ENCODE measurements at regions not wholly inside any gene's neighbourhood (a gene's known extent, or its start where the extent isn't known, plus 50 kb on each side); places are given as distances from the start of the nearest gene placed in this dataset.

DNA sequence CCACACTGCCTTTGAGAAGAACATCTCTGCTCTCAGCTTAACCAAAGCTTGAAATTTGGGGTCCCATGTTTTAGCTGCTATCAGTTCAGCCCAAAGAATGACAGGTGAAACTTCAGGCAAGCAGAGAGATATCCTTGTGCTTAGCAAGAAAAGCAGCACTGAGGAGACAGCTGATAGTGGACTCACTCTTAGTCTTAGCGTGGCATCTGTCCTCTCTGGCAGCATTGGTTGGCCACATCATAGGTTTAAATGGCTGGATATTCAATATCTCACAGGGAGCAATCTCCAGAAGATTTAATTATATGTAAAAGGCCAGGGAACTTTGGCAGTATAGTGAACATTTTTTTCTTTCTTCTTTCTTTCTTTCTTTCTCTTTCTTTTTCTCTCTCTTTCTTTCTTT, 131.1 kb upstream of the SGK1 start:
- intact Hi-C loops (cut with DNase I) = no loop called here
- 92 to 100% methylated on average over 1 of the region's 1 CpG for WGBS, 2 donors

GRCh38 chr6:134447883-134448387, 130.0 kb upstream of the SGK1 start:
- DNase-seq = no peak
- TF ChIP-seq, protein P1, sequence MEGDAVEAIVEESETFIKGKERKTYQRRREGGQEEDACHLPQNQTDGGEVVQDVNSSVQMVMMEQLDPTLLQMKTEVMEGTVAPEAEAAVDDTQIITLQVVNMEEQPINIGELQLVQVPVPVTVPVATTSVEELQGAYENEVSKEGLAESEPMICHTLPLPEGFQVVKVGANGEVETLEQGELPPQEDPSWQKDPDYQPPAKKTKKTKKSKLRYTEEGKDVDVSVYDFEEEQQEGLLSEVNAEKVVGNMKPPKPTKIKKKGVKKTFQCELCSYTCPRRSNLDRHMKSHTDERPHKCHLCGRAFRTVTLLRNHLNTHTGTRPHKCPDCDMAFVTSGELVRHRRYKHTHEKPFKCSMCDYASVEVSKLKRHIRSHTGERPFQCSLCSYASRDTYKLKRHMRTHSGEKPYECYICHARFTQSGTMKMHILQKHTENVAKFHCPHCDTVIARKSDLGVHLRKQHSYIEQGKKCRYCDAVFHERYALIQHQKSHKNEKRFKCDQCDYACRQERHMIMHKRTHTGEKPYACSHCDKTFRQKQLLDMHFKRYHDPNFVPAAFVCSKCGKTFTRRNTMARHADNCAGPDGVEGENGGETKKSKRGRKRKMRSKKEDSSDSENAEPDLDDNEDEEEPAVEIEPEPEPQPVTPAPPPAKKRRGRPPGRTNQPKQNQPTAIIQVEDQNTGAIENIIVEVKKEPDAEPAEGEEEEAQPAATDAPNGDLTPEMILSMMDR (IDR thresholded peaks at IDR 0.05) = no peak
- TF ChIP-seq POLR2A (IDR thresholded peaks at IDR 0.05) = no peak
- Histone ChIP-seq H3K4me3 (replicated peaks in 1 of 3) (no peak overlapping the region), H3K36me3 (no peaks in the 10 kb centered on the region), H3K9me3 (no peaks in the 10 kb centered on the region), H3K4me1 (peaks cover 14 to 18% of the 10 kb centered on the region in 2 donors), H3K27ac (peak overlapping the region in 2 of 3 donors; percentile 35 to 61), H3K27me3 (no peaks in the 10 kb centered on the region)
- intact Hi-C loops (cut with DNase I) = no loop called here
- 65 to 72% methylated on average over 3 of the region's 3 CpGs for WGBS, 2 donors

More for the DNA sequence above, 131.1 kb upstream of the SGK1 start:
- no peaks in the 10 kb centered on the region for H3K27me3 ChIP-seq
- no peaks in the 10 kb centered on the region for H3K9me3 ChIP-seq
- no peaks in the 10 kb centered on the region for H3K36me3 ChIP-seq
- H3K4me3 ChIP-seq (replicated peaks in 1 of 3) = no peak overlapping the region
- H3K27ac ChIP-seq = no peak overlapping the region
- TF ChIP-seq, protein P1 (IDR thresholded peaks at IDR 0.05) = no peak
- TF ChIP-seq POLR2A (IDR thresholded peaks at IDR 0.05) = no peak
- DNase-seq = no peak
- H3K4me1 ChIP-seq = peaks cover 17 to 18% of the 10 kb centered on the region in 2 donors

DNA sequence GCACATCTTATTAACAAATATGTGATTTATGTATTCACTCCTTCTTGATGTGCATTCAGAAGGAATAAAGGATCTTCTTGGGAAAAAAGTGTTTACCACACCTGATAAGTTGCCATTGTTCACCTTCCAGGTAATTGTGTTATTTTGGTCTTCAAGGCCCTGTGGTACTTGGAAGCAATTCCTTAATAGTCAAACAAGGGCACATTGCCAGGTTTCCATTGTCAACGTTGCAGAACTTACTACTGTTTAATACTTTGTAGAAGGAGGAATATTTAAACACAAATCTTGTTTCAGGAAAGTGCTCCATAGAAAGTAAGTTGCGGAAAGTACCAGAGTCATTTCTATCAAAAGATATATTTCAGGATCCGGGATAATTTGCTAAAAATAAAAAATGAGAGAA, 129.5 kb upstream of the SGK1 start:
- Histone ChIP-seq H3K27ac (peak overlapping the region; percentile 31 to 61 (median 35)), H3K27me3 (no peaks in the 10 kb centered on the region), H3K36me3 (no peaks in the 10 kb centered on the region), H3K9me3 (no peaks in the 10 kb centered on the region), H3K4me1 (peaks cover 14 to 18% of the 10 kb centered on the region in 2 donors), H3K4me3 (replicated peaks in 1 of 3) (no peak overlapping the region)
- intact Hi-C loops (cut with DNase I) = no loop called here
- 43 to 52% methylated on average over 3 of the region's 3 CpGs for WGBS, 2 donors
- peak; percentile 48 to 55 for DNase-seq
- TF ChIP-seq, protein P1 (IDR thresholded peaks at IDR 0.05) = no peak
- no peak for TF ChIP-seq POLR2A (IDR thresholded peaks at IDR 0.05)

DNA sequence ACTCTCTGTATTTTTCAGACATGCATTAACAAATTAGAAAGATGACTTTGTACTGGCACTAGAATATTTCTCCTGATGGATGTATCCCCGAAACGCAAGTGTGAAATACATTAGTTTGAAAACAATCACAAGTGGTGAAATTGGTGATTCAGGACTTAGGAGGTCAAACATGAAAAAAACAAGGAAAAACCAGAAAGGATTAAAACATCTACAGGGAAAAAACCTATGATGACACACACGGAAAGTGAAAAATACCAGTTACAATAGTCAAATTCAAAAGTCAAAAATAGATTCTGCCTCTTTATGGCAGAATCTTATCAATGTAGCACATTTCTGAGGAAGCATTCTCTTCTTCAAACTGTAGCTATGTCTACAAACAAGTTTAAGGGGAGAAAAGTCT, 129.0 kb upstream of the SGK1 start:
- Histone ChIP-seq H3K4me1 (peaks cover 14 to 18% of the 10 kb centered on the region in 2 donors), H3K9me3 (no peaks in the 10 kb centered on the region), H3K27ac (peak overlapping the region; percentile 31 to 61 (median 35)), H3K36me3 (no peaks in the 10 kb centered on the region), H3K4me3 (replicated peaks in 1 of 3) (no peak overlapping the region), H3K27me3 (no peaks in the 10 kb centered on the region)
- intact Hi-C loops (cut with DNase I) = no loop called here
- no peak for TF ChIP-seq POLR2A (IDR thresholded peaks at IDR 0.05)
- TF ChIP-seq, protein P1 (IDR thresholded peaks at IDR 0.05) = no peak
- WGBS, 2 donors = 73 to 88% methylated on average over 3 of the region's 3 CpGs
- no peak for DNase-seq

DNA sequence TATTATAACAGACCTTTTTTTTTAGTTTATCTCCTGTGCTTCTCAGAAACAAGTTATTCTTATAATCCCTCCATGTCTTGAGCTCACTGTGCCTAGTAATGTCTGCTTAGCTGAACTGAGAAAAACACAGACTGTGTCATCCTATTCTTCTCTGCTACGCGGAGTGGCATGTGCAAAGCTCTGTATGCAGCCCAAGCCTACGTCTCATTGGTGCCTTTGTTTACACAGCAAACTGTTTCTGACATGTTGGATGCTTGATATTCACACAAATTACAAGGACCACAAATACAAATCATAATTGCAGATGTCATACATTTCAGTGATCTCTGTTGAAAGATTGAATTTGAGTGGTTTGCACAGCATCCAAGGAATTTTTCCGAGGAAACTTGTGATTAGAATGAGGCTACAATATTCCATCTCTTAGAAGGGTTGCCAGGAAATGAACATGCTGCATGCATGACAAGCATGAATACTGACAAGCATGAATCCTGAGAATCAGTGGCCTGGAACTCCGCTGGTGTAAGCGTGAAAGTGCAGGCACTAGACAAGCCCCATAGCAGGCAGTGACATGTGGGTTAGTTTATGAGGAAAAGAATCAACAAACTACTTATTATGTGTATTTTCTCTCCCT, 128.4 kb upstream of the SGK1 start:
- intact Hi-C loops (cut with DNase I) = no loop called here
- no peaks in the 10 kb centered on the region for H3K36me3 ChIP-seq
- peak; percentile 58 to 69 for DNase-seq
- H3K27me3 ChIP-seq = no peaks in the 10 kb centered on the region
- no peak overlapping the region for H3K4me3 ChIP-seq (replicated peaks in 1 of 3)
- peak overlapping the region; percentile 35 to 61 (median 36) for H3K27ac ChIP-seq
- no peak for TF ChIP-seq POLR2A (IDR thresholded peaks at IDR 0.05)
- WGBS, 2 donors = 45 to 51% methylated on average over 6 of the region's 6 CpGs
- H3K9me3 ChIP-seq = no peaks in the 10 kb centered on the region
- H3K4me1 ChIP-seq = peaks cover 14 to 18% of the 10 kb centered on the region in 2 donors
